ENCODE measurements at regions not wholly inside any gene's neighbourhood (a gene's known extent, or its start where the extent isn't known, plus 50 kb on each side); places are given as distances from the start of the nearest gene placed in this dataset.

- DNase-seq (ENCODE audit: insufficient read length, low spot score) (no peak), FAIRE-seq (no peak)
- TF ChIP-seq POLR2A (IDR thresholded peaks at IDR 0.05; ENCODE audit: low read depth, low read length) = no peak
These were observed 299.6 kb upstream of the ATP2B1 start for GRCh38 chr12:90008277-90008676.

DNA sequence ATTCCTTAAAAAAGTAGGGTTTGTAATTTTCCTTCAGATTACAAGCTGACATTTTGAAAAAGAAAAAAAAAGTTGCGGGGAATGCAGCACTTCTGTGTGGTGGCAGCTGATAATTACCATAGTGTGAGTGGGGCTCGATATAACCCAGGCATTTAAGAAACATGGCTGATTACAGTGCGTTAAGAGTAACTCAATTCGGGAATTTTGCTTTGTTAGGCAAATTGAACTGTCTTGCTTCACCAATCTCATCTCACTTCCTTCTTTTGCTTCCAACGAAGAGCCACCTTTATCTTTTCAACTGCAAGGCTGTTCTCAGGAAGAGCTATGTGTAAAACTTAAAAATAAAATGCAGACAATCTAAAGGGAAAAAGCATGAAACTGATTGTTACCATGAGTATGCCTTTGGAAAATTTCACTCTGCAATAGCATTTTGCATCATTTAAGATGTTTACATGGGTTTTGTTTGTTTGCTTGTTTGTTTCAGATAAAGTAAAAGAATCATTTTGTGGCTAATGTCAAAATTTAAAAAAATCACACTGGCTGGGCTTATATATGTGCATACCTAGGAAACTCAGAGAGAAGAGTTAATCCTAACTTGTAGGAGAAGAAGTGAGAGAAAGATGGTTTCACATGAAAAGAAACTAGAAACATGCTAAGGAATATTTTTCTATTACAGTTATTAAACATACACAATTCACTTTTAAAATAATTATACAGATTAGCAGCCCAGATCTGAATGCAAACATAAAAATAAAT is 295.9 kb upstream of the ATP2B1 start:
- TF ChIP-seq POLR2A (IDR thresholded peaks at IDR 0.05; ENCODE audit: low read depth, low read length) = no peak
- DNase-seq (ENCODE audit: insufficient read length, low spot score) = no peak
- no peak for FAIRE-seq

DNA sequence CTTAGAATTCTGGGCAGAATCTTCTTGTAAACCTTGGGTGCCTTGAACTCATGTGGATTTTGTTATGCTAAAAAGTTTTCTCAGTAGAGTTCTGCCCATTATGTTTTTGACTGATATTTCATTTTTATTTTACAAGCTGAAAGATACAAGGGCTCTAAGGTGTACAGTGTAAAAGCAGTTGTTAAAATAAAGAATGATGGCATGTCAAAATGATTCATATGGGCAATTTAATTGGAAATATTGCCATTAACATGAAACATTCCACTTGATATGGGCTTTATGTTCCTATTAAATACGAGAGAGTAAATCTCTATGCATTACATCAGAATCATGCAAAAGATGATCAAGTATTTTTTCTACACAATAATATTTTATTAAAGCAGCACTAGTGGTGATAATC is 295.1 kb upstream of the ATP2B1 start:
- no peak for TF ChIP-seq POLR2A (IDR thresholded peaks at IDR 0.05; ENCODE audit: low read depth, low read length)
- FAIRE-seq = no peak
- DNase-seq (ENCODE audit: insufficient read length, low spot score) = no peak

DNA sequence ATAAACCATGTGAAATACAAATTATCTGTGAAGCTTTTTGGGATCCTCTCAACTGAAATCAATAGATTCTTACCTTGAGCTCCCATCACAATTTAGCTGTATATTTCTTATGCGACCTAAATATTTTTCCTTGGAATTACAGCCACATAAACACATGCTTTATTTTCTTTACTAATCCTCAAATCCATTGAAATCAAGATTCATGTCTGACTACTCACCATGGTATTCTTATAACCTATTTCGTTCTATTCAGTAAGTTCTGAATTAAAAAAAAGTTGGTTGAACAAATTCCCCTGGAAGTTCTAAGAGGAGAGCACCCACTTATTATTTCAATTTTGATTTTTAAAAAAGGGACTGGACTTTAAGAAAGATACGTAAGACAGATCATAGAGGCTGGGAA is 292.1 kb upstream of the ATP2B1 start:
- no peak for FAIRE-seq
- no peak for DNase-seq (ENCODE audit: insufficient read length, low spot score)
- TF ChIP-seq POLR2A (IDR thresholded peaks at IDR 0.05; ENCODE audit: low read depth, low read length) = no peak

- DNase-seq (ENCODE audit: insufficient read length, low spot score) (no peak), FAIRE-seq (peak; percentile 55)
- no peak for TF ChIP-seq POLR2A (IDR thresholded peaks at IDR 0.05; ENCODE audit: low read depth, low read length)
These were observed 291.3 kb upstream of the ATP2B1 start for GRCh38 chr12:89999699-90000505.

DNA sequence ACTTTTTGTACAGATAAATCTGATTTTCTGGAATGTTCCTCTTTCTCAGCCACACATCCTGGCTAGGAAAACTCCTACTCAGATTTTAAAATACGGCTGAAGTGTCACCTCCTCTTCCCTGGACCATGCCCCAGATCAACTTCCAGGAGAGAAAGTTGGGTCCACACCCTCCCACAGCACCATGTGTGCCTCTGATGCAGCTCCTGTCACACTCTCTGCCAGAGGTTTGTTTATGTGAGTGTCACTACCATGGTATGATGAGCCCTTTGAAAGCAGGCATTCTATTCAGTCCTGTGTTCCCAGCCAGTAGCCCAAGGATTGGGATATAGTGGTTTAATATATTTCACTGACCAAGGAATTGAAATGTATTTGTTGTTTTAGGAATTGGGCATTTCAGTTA is 287.2 kb upstream of the ATP2B1 start:
- no peak for TF ChIP-seq POLR2A (IDR thresholded peaks at IDR 0.05; ENCODE audit: low read depth, low read length)
- FAIRE-seq (no peak), DNase-seq (ENCODE audit: insufficient read length, low spot score) (no peak)

DNA sequence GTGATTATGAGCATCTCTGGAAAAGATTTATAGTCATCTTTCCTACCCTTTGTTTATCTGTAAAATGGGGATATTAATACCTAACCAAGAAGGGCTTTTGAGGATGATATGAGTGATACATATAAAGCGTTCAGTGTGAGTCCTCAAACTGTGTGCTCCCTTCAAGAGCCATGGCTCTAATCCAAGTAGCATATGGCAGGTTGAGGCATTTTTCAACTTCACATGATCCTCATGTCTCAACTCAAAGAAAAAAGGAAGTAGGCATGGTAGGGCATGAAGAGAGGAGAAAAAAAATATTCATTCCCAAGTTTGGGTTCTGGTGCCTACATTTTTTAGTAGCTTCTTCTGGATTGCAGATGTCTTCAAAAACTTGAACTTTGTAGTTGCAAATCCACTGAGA is 286.3 kb upstream of the ATP2B1 start:
- DNase-seq (ENCODE audit: insufficient read length, low spot score) (no peak), FAIRE-seq (no peak)
- TF ChIP-seq POLR2A (IDR thresholded peaks at IDR 0.05; ENCODE audit: low read depth, low read length) = no peak

GRCh38 chr12:89993632-89994031 is 285.0 kb upstream of the ATP2B1 start:
- no peak for FAIRE-seq
- no peak for DNase-seq (ENCODE audit: insufficient read length, low spot score)
- TF ChIP-seq POLR2A (IDR thresholded peaks at IDR 0.05; ENCODE audit: low read depth, low read length) = no peak

DNA sequence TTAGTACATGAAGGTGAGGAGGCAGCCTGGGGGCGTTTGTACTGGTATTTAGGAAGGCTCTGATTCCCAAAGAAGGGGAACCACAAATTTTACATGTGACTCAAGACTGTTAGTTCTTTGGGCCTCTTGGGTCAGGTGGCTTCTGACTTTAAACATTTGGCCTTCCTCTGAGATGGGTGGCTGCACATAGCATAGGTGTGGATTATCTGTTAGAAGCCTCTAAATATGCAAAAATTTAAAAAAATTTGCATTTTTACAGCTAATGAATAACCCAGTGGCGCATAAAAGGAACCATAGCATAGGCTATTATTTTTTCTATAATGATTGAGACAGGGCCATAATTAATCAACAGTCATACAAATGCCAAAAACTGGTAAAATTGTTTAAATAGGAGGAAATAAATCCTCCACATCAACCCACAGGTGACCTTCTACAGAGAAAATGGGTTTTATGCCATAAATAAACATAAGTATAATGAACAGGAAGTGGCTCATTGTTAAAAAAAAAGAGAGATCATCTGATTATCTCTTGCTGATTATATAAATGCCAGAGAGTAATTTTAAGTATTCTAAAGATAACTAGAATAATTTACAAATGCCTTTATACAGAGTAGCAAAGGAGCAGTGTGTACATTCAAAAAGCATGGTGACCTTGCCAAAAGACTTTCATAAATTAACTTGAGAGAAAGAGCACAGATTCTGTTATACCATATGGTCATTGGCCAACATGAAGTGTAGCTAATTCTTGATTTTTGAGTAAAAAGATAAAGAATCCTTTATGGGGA is 284.2 kb upstream of the ATP2B1 start:
- DNase-seq (ENCODE audit: insufficient read length, low spot score) (no peak), FAIRE-seq (no peak)
- no peak for TF ChIP-seq POLR2A (IDR thresholded peaks at IDR 0.05; ENCODE audit: low read depth, low read length)

DNA sequence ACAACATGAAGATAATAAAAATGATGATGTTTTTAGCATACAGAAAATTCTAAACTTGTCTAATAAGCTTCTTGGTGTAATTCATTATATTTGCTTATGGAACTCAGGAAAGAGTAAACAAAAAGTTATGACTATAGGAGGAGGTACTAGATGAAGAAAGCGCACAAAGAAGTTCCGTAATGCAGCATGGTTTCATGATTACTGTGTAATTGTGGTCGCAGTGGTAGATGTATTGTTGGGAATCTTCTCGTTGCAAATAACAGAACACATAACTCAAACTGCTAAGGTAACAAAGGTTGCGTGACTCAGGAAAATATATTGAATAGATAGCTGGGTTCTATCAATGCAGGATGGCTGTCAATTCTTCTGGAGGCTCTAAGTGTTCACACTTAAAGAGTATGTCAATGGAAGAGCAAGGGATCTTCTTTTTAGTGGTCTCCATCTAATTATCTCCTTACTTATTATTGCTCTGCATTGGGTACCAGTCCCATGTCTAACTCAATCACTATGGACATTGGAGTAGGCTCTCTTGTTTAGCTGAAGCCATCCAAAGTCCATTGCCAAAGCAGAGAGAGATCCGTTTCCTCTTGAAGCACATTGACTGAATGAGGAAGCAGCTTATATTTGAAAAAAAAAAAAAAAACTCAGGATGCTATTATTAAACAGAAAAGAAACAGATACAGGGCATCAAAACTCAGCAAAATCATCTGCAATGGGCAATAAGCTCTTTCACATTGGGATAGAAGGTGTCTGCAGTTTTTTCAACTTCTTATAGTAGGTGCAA is 283.4 kb upstream of the ATP2B1 start:
- TF ChIP-seq POLR2A (IDR thresholded peaks at IDR 0.05; ENCODE audit: low read depth, low read length) = no peak
- no peak for FAIRE-seq
- DNase-seq (ENCODE audit: insufficient read length, low spot score) = no peak

- DNase-seq (ENCODE audit: insufficient read length, low spot score) (no peak), FAIRE-seq (no peak)
- no peak for TF ChIP-seq POLR2A (IDR thresholded peaks at IDR 0.05; ENCODE audit: low read depth, low read length)
These were observed 279.7 kb upstream of the ATP2B1 start for GRCh38 chr12:89988188-89988915.

DNA sequence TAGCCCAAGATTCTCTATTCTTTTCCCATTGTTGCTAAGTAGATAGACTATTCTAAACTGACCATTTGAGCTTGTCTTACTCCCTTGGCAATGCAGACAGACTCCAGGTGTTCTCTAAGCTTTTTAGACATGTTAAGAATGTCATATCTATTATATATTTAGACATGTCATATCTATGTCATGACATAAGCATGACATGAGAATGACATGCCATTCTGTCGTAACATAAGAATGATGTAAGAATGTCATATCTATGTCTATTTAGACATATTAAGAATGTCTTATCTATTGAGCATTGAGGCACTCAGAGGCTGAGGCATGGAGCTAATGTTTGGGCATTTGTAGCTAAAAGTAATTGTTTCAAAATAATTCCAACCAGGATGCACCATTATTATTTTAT is 277.3 kb upstream of the ATP2B1 start:
- FAIRE-seq = no peak

GRCh38 chr12:89984846-89985245 is 276.2 kb upstream of the ATP2B1 start:
- DNase-seq (ENCODE audit: insufficient read length, low spot score) = no peak
- no peak for FAIRE-seq
- TF ChIP-seq POLR2A (IDR thresholded peaks at IDR 0.05; ENCODE audit: low read depth, low read length) = no peak

More for the DNA sequence above, 277.3 kb upstream of the ATP2B1 start:
- DNase-seq (ENCODE audit: insufficient read length, low spot score) = no peak
- TF ChIP-seq POLR2A (IDR thresholded peaks at IDR 0.05; ENCODE audit: low read depth, low read length) = no peak
